H1 (cell line): ENCODE measurements at regions not wholly inside any gene's neighbourhood (a gene's known extent, or its start where the extent isn't known, plus 50 kb on each side); places are given as distances from the start of the nearest gene placed in this dataset.

Experiments used
- CTCF ChIA-PET: fragments of 300-600 bp; sonication (Branson Sonifier 250); formaldehyde crosslinking; loops from one replicate; lab custom pipeline; 2021; ENCODE audit not compliant: partially characterized antibody; lab: Charles Lee
- POLR2A ChIA-PET: fragments of 300-600 bp; sonication (Branson Sonifier 250); formaldehyde crosslinking; loops from one replicate; lab custom pipeline; 2021; ENCODE audit warnings: inconsistent platforms; ENCODE audit not compliant: partially characterized antibody; lab: Charles Lee
- DNase-seq, 2 experiments: peaks; one replicate each; pipeline versions ENCODE4 v3.0.0 to v3.0.0-alpha.2; 2010 to 2022; ENCODE audit warnings: low spot score in 2 of 2, low read depth in 1 of 2, mixed read lengths in 1 of 2
- FAIRE-seq: peaks from 2 replicates; lab custom pipeline; 2011; peaks lifted over from hg19 to GRCh38; lab: Jason Lieb, UNC
- H2AFZ ChIP-seq: 2 replicates; pipeline ENCODE4 v1.8.1; 2012; ENCODE audit warnings: low read length, inconsistent platforms
- H2AK5ac ChIP-seq: 2 replicates; pipeline ENCODE4 v1.6.1; 2013; ENCODE audit warnings: low read depth, low read length
- H2BK120ac ChIP-seq: replicated peaks from 2 replicates; pipeline ENCODE3; 2013; ENCODE audit warnings: low read depth, low read length, inconsistent platforms
- H2BK12ac ChIP-seq: 2 replicates; pipeline ENCODE4 v1.6.1; 2013; ENCODE audit warnings: low read depth, low read length
- H2BK15ac ChIP-seq: 2 replicates; pipeline ENCODE4 v1.6.1; 2013; ENCODE audit warnings: low read length
- H2BK20ac ChIP-seq: 2 replicates; pipeline ENCODE4 v1.6.1; 2013; ENCODE audit warnings: low read length
- H2BK5ac ChIP-seq: 2 replicates; pipeline ENCODE4 v1.6.1; 2013; ENCODE audit warnings: low read depth, low read length
- H3K14ac ChIP-seq: 2 replicates; pipeline ENCODE4 v1.6.1; 2013; ENCODE audit warnings: inconsistent platforms; ENCODE audit not compliant: insufficient read length
- H3K18ac ChIP-seq: 2 replicates; pipeline ENCODE4 v1.6.1; 2013; ENCODE audit warnings: low read length; ENCODE audit errors: extremely low read depth
- H3K23ac ChIP-seq: 2 replicates; pipeline ENCODE4 v1.6.1; 2013; ENCODE audit warnings: inconsistent platforms; ENCODE audit not compliant: insufficient read length
- H3K23me2 ChIP-seq: 2 replicates; pipeline ENCODE4 v1.6.1; 2013; ENCODE audit warnings: low read depth, low read length
- H3K27ac ChIP-seq: 2 replicates; pipeline ENCODE4 v1.6.1; 2011; ENCODE audit warnings: low read depth, low read length, inconsistent platforms
- H3K27me3 ChIP-seq, 4 experiments: replicated peaks in 1 of 4; 1 replicate in 1 of 4; 2 replicates in 3 of 4; pipeline versions ENCODE4 v1.6.1 to v1.8.1; 2011 to 2013; ENCODE audit warnings: low read length in 3 of 4, mild to moderate bottlenecking in 3 of 4, inconsistent platforms in 2 of 4, mixed read lengths in 2 of 4, moderate library complexity in 1 of 4; ENCODE audit not compliant: control insufficient read depth in 3 of 4, insufficient read depth in 3 of 4; ENCODE audit errors: extremely low read depth in 1 of 4
- H3K36me3 ChIP-seq, 4 experiments: 2 replicates each; pipeline versions ENCODE4 v1.6.1 to v1.8.1; 2011 to 2013; ENCODE audit warnings: mild to moderate bottlenecking in 4 of 4, low read length in 3 of 4, moderate library complexity in 2 of 4, control low read depth in 1 of 4, inconsistent platforms in 1 of 4; ENCODE audit not compliant: insufficient read depth in 4 of 4, control insufficient read depth in 2 of 4
- H3K4ac ChIP-seq: replicated peaks from 2 replicates; pipeline ENCODE3; 2013; ENCODE audit warnings: low read length, low read depth, mixed read lengths, inconsistent platforms; ENCODE audit not compliant: insufficient read length
- H3K4me1 ChIP-seq, 4 experiments: replicated peaks in 1 of 4; 1 replicate in 1 of 4; 2 replicates in 3 of 4; pipeline versions ENCODE4 v1.6.1 to v1.8.1; 2011 to 2013; ENCODE audit warnings: low read length in 3 of 4, inconsistent platforms in 2 of 4, mixed read lengths in 1 of 4; ENCODE audit not compliant: insufficient read depth in 4 of 4, control insufficient read depth in 3 of 4
- H3K4me2 ChIP-seq, 2 experiments: 2 replicates each; pipeline versions ENCODE4 v1.6.1 to v1.8.1; 2011 to 2013; ENCODE audit warnings: low read depth in 2 of 2, low read length in 2 of 2, control low read depth in 1 of 2, inconsistent platforms in 1 of 2, mild to moderate bottlenecking in 1 of 2; ENCODE audit not compliant: insufficient read depth in 1 of 2
- H3K4me3 ChIP-seq, 4 experiments: fragments of 200-600, 300-600 bp in 1 of 4; sonication (generic), shearing (Covaris generic), sonication (Bioruptor Twin) in 1 of 4; 2 replicates each; pipeline versions ENCODE4 v1.5.1 to v1.8.1; 2011 to 2016; ENCODE audit warnings: low read length in 4 of 4, low read depth in 3 of 4, control low read depth in 2 of 4, inconsistent platforms in 2 of 4, mild to moderate bottlenecking in 2 of 4, mixed read lengths in 1 of 4, moderate library complexity in 1 of 4; ENCODE audit not compliant: insufficient read depth in 2 of 4; ENCODE audit errors: extremely low read depth in 1 of 4
- H3K56ac ChIP-seq: replicated peaks from 2 replicates; pipeline ENCODE3; 2013; ENCODE audit warnings: low read depth, mild to moderate bottlenecking, mixed read lengths, low read length, inconsistent platforms; ENCODE audit not compliant: insufficient read length
- H3K79me1 ChIP-seq: 2 replicates; pipeline ENCODE4 v1.6.1; 2013; ENCODE audit warnings: low read depth, low read length, control low read depth
- H3K79me2 ChIP-seq, 2 experiments: 2 replicates each; pipeline versions ENCODE4 v1.6.1 to v1.8.1; 2012 to 2013; ENCODE audit warnings: low read length in 2 of 2, mild to moderate bottlenecking in 2 of 2, inconsistent platforms in 1 of 2; ENCODE audit not compliant: insufficient read depth in 2 of 2, control insufficient read depth in 1 of 2
- H3K9ac ChIP-seq, 4 experiments: replicated peaks in 1 of 4; 1 replicate in 1 of 4; 2 replicates in 3 of 4; pipeline versions ENCODE4 v1.6.1 to v1.8.1; 2011 to 2013; ENCODE audit warnings: low read depth in 3 of 4, low read length in 3 of 4, control low read depth in 2 of 4, mild to moderate bottlenecking in 2 of 4, moderate library complexity in 2 of 4, inconsistent platforms in 1 of 4; ENCODE audit errors: extremely low read depth in 1 of 4
- H3K9me3 ChIP-seq, 2 experiments: 2 replicates each; pipeline versions ENCODE4 v1.6.1 to v1.8.1; 2012 to 2013; ENCODE audit warnings: mild to moderate bottlenecking in 2 of 2, moderate library complexity in 2 of 2, control low read depth in 1 of 2, inconsistent platforms in 1 of 2, low read depth in 1 of 2, low read length in 1 of 2, mixed read lengths in 1 of 2; ENCODE audit not compliant: insufficient read depth in 2 of 2
- H4K20me1 ChIP-seq, 2 experiments: replicated peaks in 1 of 2; 2 replicates each; pipeline versions ENCODE3 to v1.8.1; 2011 to 2013; ENCODE audit warnings: inconsistent platforms in 2 of 2, low read length in 2 of 2, mild to moderate bottlenecking in 1 of 2; ENCODE audit not compliant: insufficient read depth in 2 of 2, control insufficient read depth in 1 of 2
- H4K5ac ChIP-seq: 2 replicates; pipeline ENCODE4 v1.6.1; 2013; ENCODE audit warnings: low read length, low read depth, mixed read lengths, inconsistent platforms; ENCODE audit not compliant: insufficient read length
- H4K8ac ChIP-seq: 2 replicates; pipeline ENCODE4 v1.8.0; 2013; ENCODE audit warnings: mild to moderate bottlenecking, moderate library complexity, low read length, inconsistent platforms; ENCODE audit not compliant: insufficient read depth; ENCODE audit errors: extremely low read depth
- H4K91ac ChIP-seq: replicated peaks from 2 replicates; pipeline ENCODE3; 2013; ENCODE audit warnings: low read length, mixed read lengths, inconsistent platforms; ENCODE audit not compliant: insufficient read length
- ATF2 ChIP-seq: IDR thresholded peaks from 2 replicates; pipeline ENCODE4 v1.6.1; 2012; ENCODE audit warnings: low read length, inconsistent platforms
- CTCF ChIP-seq, 3 experiments: IDR thresholded peaks; 1 replicate in 2 of 3; 2 replicates in 1 of 3; pipeline versions ENCODE4 v1.5.1 to v1.6.1; 2011; ENCODE audit warnings: low read length in 3 of 3, mild to moderate bottlenecking in 3 of 3, inconsistent platforms in 2 of 3, low read depth in 1 of 3, moderate library complexity in 1 of 3; ENCODE audit not compliant: insufficient read depth in 1 of 3; ENCODE audit errors: control extremely low read depth in 1 of 3
- EGR1 ChIP-seq: IDR thresholded peaks from 2 replicates; pipeline ENCODE4 v1.6.1; 2011; ENCODE audit warnings: low read depth, low read length, borderline replicate concordance
- HDAC2 ChIP-seq, 2 experiments: fragments of 300-600 bp in 1 of 2; sonication (generic) in 1 of 2; IDR thresholded peaks; 2 replicates each; pipeline ENCODE4 v1.6.1; 2011 to 2012; ENCODE audit warnings: low read depth in 2 of 2, low read length in 2 of 2, mild to moderate bottlenecking in 2 of 2, moderate library complexity in 2 of 2, borderline replicate concordance in 1 of 2, inconsistent platforms in 1 of 2
- KDM4A ChIP-seq: IDR thresholded peaks from one replicate; pipeline ENCODE4 v1.7.1; 2012; ENCODE audit warnings: low read depth, mild to moderate bottlenecking, moderate library complexity, low read length, inconsistent platforms; ENCODE audit not compliant: severe bottlenecking
- POLR2AphosphoS5 ChIP-seq: IDR thresholded peaks from 2 replicates; pipeline ENCODE4 v1.6.1; 2011; ENCODE audit warnings: low read depth, low read length
- SP1 ChIP-seq: IDR thresholded peaks from 2 replicates; pipeline ENCODE4 v1.6.1; 2011; ENCODE audit warnings: low read depth, low read length
- YY1 ChIP-seq: IDR thresholded peaks from 2 replicates; pipeline ENCODE4 v1.6.1; 2011; ENCODE audit warnings: low read depth, mild to moderate bottlenecking, low read length
- WGBS, 2 experiments: shearing (Covaris generic) in 1 of 2; methylation state at CpG; one replicate each; pipeline versions ENCODE4 v1.1.6 to v1.1.7; 2013 to 2015; ENCODE audit warnings: low lambda C conversion rate in 2 of 2, mixed read lengths in 2 of 2, inconsistent platforms in 1 of 2, low coverage in 1 of 2, missing lambda C conversion rate in 1 of 2; ENCODE audit not compliant: insufficient replicate concordance in 2 of 2, insufficient coverage in 1 of 2, insufficient read length in 1 of 2; ENCODE audit errors: extremely low coverage in 1 of 2, missing lambda C conversion rate in 1 of 2; 5-methylcytosine and 5-hydroxymethylcytosine counted together
- TF ChIP-seq, protein P1 (sequence below): IDR thresholded peaks from 2 replicates; pipeline ENCODE4 v1.6.1; 2012; ENCODE audit warnings: inconsistent platforms

DNA sequence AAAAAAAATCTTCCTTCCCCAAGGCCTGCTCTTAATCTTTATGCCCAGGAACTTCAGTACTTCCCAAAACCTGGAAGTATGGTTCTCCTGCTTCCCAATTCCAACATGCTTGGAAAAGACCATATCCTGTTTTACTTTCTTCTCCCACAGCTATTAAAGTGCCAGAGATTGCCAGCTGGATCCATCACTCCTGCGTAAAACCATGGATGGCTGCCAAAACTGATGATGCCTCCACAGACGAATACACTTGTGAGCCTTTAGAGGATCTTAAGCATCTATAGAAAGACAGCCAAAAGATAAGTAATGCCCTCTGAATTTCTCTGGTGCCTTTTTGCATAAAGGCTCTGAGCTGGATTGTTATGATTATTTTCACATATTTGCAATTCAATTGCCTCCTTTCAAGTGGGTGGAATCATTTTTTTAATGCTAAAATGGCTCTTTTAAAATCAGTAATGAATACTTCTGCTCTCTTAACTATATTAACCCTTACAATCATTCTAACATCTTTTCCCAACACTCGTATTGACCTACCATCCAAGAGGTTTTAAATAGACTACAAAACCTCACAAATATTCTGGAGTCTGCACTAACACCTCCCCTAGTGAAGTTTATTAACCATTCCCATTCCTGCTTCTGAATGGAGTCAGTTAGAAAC, 1807.8 kb downstream of the BRINP3 start:
- H3K4ac ChIP-seq = no peak overlapping the region
- no peaks in the 10 kb centered on the region for H3K79me1 ChIP-seq
- no peaks in the 10 kb centered on the region for H3K23me2 ChIP-seq
- no peaks in the 10 kb centered on the region for H3K27me3 ChIP-seq
- no peaks in the 10 kb centered on the region for H4K20me1 ChIP-seq
- no peak overlapping the region for H3K14ac ChIP-seq
- H3K23ac ChIP-seq = no peak overlapping the region
- ChIA-PET POLR2A (no interaction called here), CTCF (interaction anchor here (1.6 kb wide), 1 partner anchor 12 kb away, joined by 3 read pairs; no protein-coding TSS in a partner anchor)
- H3K9ac ChIP-seq = no peak overlapping the region
- peak overlapping the region; percentile 8 to 18; a peak in 1 of 4 replicates for H3K4me2 ChIP-seq
- H3K36me3 ChIP-seq = no peaks in the 10 kb centered on the region
- H4K8ac ChIP-seq = no peak overlapping the region
- no peak overlapping the region for H2BK20ac ChIP-seq
- H2BK15ac ChIP-seq = no peak overlapping the region
- H3K18ac ChIP-seq = no peak overlapping the region
- no peak overlapping the region for H3K4me3 ChIP-seq
- no peak overlapping the region for H2BK12ac ChIP-seq
- FAIRE-seq (no peak), DNase-seq (no peak)
- H3K79me2 ChIP-seq = no peaks in the 10 kb centered on the region
- no peak overlapping the region for H4K91ac ChIP-seq
- peaks cover 0 to 6% (median 0%) of the 10 kb centered on the region in 4 experiments; a peak in 2 of 7 replicates for H3K4me1 ChIP-seq
- no peak overlapping the region for H2AFZ ChIP-seq
- WGBS, 2 experiments = 79 to 100% methylated on average over 1 to 3 of the region's 3 CpGs
- H2AK5ac ChIP-seq = no peak overlapping the region
- H3K9me3 ChIP-seq = no peaks in the 10 kb centered on the region
- H4K5ac ChIP-seq = no peak overlapping the region
- H3K56ac ChIP-seq = no peak overlapping the region
- peak overlapping the region; percentile 71; the same call in 1 of the 2 replicates for H2BK5ac ChIP-seq
- no peak overlapping the region for H2BK120ac ChIP-seq
- no peak overlapping the region for H3K27ac ChIP-seq
- TF ChIP-seq, protein P1, sequence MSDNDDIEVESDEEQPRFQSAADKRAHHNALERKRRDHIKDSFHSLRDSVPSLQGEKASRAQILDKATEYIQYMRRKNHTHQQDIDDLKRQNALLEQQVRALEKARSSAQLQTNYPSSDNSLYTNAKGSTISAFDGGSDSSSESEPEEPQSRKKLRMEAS = no peak
- TF ChIP-seq EGR1 (no peak), SP1 (no peak), ATF2 (no peak), POLR2AphosphoS5 (no peak), YY1 (no peak), KDM4A (no peak), HDAC2 (IDR thresholded peaks at IDR 0.05; ENCODE audit: borderline replicate concordance in 1 of 2, low read depth in 2 of 2, low read length in 2 of 2) (no peak), CTCF (IDR thresholded peaks at IDR 0.05; ENCODE audit: control extremely low read depth in 1 of 3, insufficient read depth in 1 of 3, low read depth in 1 of 3, low read length in 3 of 3) (no peak)
